GM19438 (cell line): ENCODE measurements at regions not wholly inside any gene's neighbourhood (a gene's known extent, or its start where the extent isn't known, plus 50 kb on each side); places are given as distances from the start of the nearest gene placed in this dataset.
A peak's percentile ranks its signal among the peaks of the same experiment; 100 is the strongest.

Source experiments
- ATAC-seq: cut with Tn5 transposase; IDR thresholded peaks from one replicate; pipeline ENCODE4 v1.9.1; 2021; ENCODE audit warnings: low read depth; ENCODE audit not compliant: unreplicated experiment

GRCh38 chr3:134106580-134106979 is 76.9 kb upstream of the SLCO2A1 start:
- peak; percentile 96 for ATAC-seq

- ATAC-seq = no peak
These were observed 76.3 kb upstream of the SLCO2A1 start for GRCh38 chr3:134105876-134106556.

GRCh38 chr3:134104031-134104430 is 74.3 kb upstream of the SLCO2A1 start:
- no peak for ATAC-seq

GRCh38 chr3:134103470-134103869 is 73.7 kb upstream of the SLCO2A1 start:
- no peak for ATAC-seq

- ATAC-seq = no peak
These were observed 73.3 kb upstream of the SLCO2A1 start for GRCh38 chr3:134102976-134103375.

GRCh38 chr3:134096214-134096613 is 66.5 kb upstream of the SLCO2A1 start:
- ATAC-seq = peak; percentile 56

GRCh38 chr3:134095005-134095404 is 65.3 kb upstream of the SLCO2A1 start:
- ATAC-seq = no peak

GRCh38 chr3:134094491-134094890 is 64.8 kb upstream of the SLCO2A1 start:
- ATAC-seq = no peak

GRCh38 chr3:134093956-134094355 is 64.2 kb upstream of the SLCO2A1 start:
- ATAC-seq = no peak

- ATAC-seq = no peak
These were observed 62.5 kb upstream of the SLCO2A1 start for GRCh38 chr3:134092208-134092701.

- ATAC-seq = no peak
These were observed 60.3 kb upstream of the SLCO2A1 start for GRCh38 chr3:134090031-134090430.

- no peak for ATAC-seq
These were observed 57.6 kb upstream of the SLCO2A1 start for GRCh38 chr3:134087060-134087974.

- no peak for ATAC-seq
These were observed 56.9 kb upstream of the SLCO2A1 start for GRCh38 chr3:134086616-134087015.

GRCh38 chr3:134085034-134085775 is 55.5 kb upstream of the SLCO2A1 start:
- no peak for ATAC-seq

- ATAC-seq = no peak
These were observed 54.7 kb upstream of the SLCO2A1 start for GRCh38 chr3:134084242-134084950.

GRCh38 chr3:134083626-134084241 is 54.0 kb upstream of the SLCO2A1 start:
- no peak for ATAC-seq

GRCh38 chr3:134083008-134083407 is 53.3 kb upstream of the SLCO2A1 start:
- no peak for ATAC-seq

- no peak for ATAC-seq
These were observed 52.9 kb upstream of the SLCO2A1 start for GRCh38 chr3:134082582-134082981.

- ATAC-seq = no peak
These were observed 51.5 kb upstream of the SLCO2A1 start for GRCh38 chr3:134081211-134081610.

GRCh38 chr3:134080761-134081160 is 51.0 kb upstream of the SLCO2A1 start:
- ATAC-seq = no peak
